CD14-positive monocyte (primary cell): ENCODE measurements at regions not wholly inside any gene's neighbourhood (a gene's known extent, or its start where the extent isn't known, plus 50 kb on each side); places are given as distances from the start of the nearest gene placed in this dataset.

Source experiments
- DNase-seq, 3 donors: peaks; one replicate each; pipeline ENCODE4 v3.0.0-alpha.2; 2011 to 2022
- H2AFZ ChIP-seq: 2 replicates; pipeline ENCODE4 v1.6.0; 2012; ENCODE audit warnings: mild to moderate bottlenecking, low read depth, low read length, inconsistent platforms; ENCODE audit not compliant: insufficient read depth, poor library complexity, severe bottlenecking
- H3K27ac ChIP-seq, 2 donors: 1 replicate in 1 of 2; 2 replicates in 1 of 2; pipeline ENCODE4 v1.5.1; 2012 to 2013; ENCODE audit warnings: low read length in 2 of 2, control low read depth in 1 of 2, inconsistent platforms in 1 of 2, low read depth in 1 of 2, mild to moderate bottlenecking in 1 of 2
- H3K27me3 ChIP-seq, 2 donors: one replicate each; pipeline versions ENCODE4 v1.6.0 to v1.6.1; 2011 to 2013; ENCODE audit warnings: low read length in 2 of 2; ENCODE audit not compliant: control insufficient read depth in 2 of 2, insufficient read depth in 2 of 2
- H3K36me3 ChIP-seq, 2 donors: replicated peaks in 1 of 2; 1 replicate in 1 of 2; 2 replicates in 1 of 2; pipeline versions ENCODE4 v1.5.1 to v1.6.1; 2012 to 2013; ENCODE audit warnings: low read length in 2 of 2, control low read depth in 1 of 2, inconsistent platforms in 1 of 2, mild to moderate bottlenecking in 1 of 2; ENCODE audit not compliant: insufficient read depth in 2 of 2, control insufficient read depth in 1 of 2
- H3K4me1 ChIP-seq, 2 donors: 1 replicate in 1 of 2; 2 replicates in 1 of 2; pipeline versions ENCODE4 v1.5.1 to v1.6.1; 2012 to 2013; ENCODE audit warnings: low read length in 2 of 2, control low read depth in 1 of 2, inconsistent platforms in 1 of 2, mild to moderate bottlenecking in 1 of 2, moderate library complexity in 1 of 2; ENCODE audit not compliant: insufficient read depth in 2 of 2, control insufficient read depth in 1 of 2
- H3K4me2 ChIP-seq: replicated peaks from 2 replicates; pipeline ENCODE3; 2012; ENCODE audit warnings: low read length, moderate library complexity, mild to moderate bottlenecking; ENCODE audit not compliant: poor library complexity, severe bottlenecking; ENCODE audit errors: extremely low read depth
- H3K4me3 ChIP-seq, 3 experiments: fragments of 200-600 bp in 1 of 3; sonication (generic) in 1 of 3; replicated peaks in 1 of 3; 1 replicate in 2 of 3; 2 replicates in 1 of 3; pipeline ENCODE4 v1.5.1; 2011 to 2013; ENCODE audit warnings: low read length in 3 of 3, mild to moderate bottlenecking in 3 of 3, control low read depth in 2 of 3, low read depth in 2 of 3, inconsistent platforms in 1 of 3, moderate library complexity in 1 of 3
- H3K79me2 ChIP-seq: 2 replicates; pipeline ENCODE4 v1.6.0; 2012; ENCODE audit warnings: mild to moderate bottlenecking, control low read depth, inconsistent platforms, low read length, moderate library complexity; ENCODE audit not compliant: insufficient read depth
- H3K9ac ChIP-seq: 2 replicates; pipeline ENCODE4 v1.6.0; 2017; ENCODE audit warnings: low read length, mild to moderate bottlenecking; ENCODE audit not compliant: insufficient read depth, poor library complexity, severe bottlenecking
- H3K9me3 ChIP-seq, 2 donors: replicated peaks in 1 of 2; 1 replicate in 1 of 2; 2 replicates in 1 of 2; pipeline versions ENCODE4 v1.5.1 to v1.6.1; 2012 to 2013; ENCODE audit warnings: low read length in 2 of 2, control low read depth in 1 of 2; ENCODE audit not compliant: control insufficient read depth in 1 of 2, insufficient read depth in 1 of 2
- H4K20me1 ChIP-seq: 2 replicates; pipeline ENCODE4 v1.6.0; 2012; ENCODE audit warnings: mild to moderate bottlenecking, low read length, control low read depth, moderate library complexity; ENCODE audit not compliant: insufficient read depth
- H3K27ac Mint-ChIP-seq, 7 donors: one replicate each; pipeline ENCODE4 v1.8.0; 2020; ENCODE audit warnings: mild to moderate bottlenecking in 7 of 7, mixed read lengths in 7 of 7, moderate library complexity in 6 of 7, inconsistent platforms in 2 of 7
- H3K27me3 Mint-ChIP-seq, 3 donors: one replicate each; pipeline ENCODE4 v1.8.0; 2021 to 2022; ENCODE audit warnings: low read depth in 3 of 3, mild to moderate bottlenecking in 3 of 3, mixed read lengths in 3 of 3, moderate library complexity in 3 of 3, inconsistent platforms in 1 of 3
- H3K36me3 Mint-ChIP-seq, 2 donors: one replicate each; pipeline ENCODE4 v1.8.0; 2020; ENCODE audit warnings: mixed read lengths in 2 of 2, inconsistent platforms in 1 of 2, mild to moderate bottlenecking in 1 of 2
- H3K4me1 Mint-ChIP-seq: one replicate; pipeline ENCODE4 v1.8.0; 2020; ENCODE audit warnings: mild to moderate bottlenecking, mixed read lengths
- H3K4me3 Mint-ChIP-seq, 2 donors: one replicate each; pipeline ENCODE4 v1.8.0; 2020; ENCODE audit warnings: mild to moderate bottlenecking in 2 of 2, mixed read lengths in 2 of 2, moderate library complexity in 1 of 2
- H3K9me3 Mint-ChIP-seq, 7 donors: one replicate each; pipeline ENCODE4 v1.8.0; 2020 to 2022; ENCODE audit warnings: mixed read lengths in 7 of 7, mild to moderate bottlenecking in 6 of 7, moderate library complexity in 6 of 7, inconsistent platforms in 2 of 7
- CTCF ChIP-seq: fragments of 200-600 bp; IDR thresholded peaks from one replicate; pipeline ENCODE4 v1.8.0; 2022; ENCODE audit warnings: antibody characterized with exemption, mild to moderate bottlenecking
- WGBS: methylation state at CpG from one replicate; pipeline ENCODE4 v1.1.5; 2013; ENCODE audit warnings: missing lambda C conversion rate; ENCODE audit not compliant: insufficient coverage; 5-methylcytosine and 5-hydroxymethylcytosine counted together
- intact Hi-C, 2 donors: fragments of 100-400 bp; cut with micrococcal nuclease; formaldehyde crosslinking; loops; one replicate each; pipeline versions ENCODE4 v1.15.0 to v1.15.1; 2023

- WGBS: 87% methylated on average over 2 of the region's 3 CpGs
- Mint-ChIP-seq H3K9me3 (no peaks in the 10 kb centered on the region), H3K4me3 (no peak overlapping the region), H3K36me3 (no peaks in the 10 kb centered on the region), H3K27me3 (peaks cover 1 to 4% (median 3%) of the 10 kb centered on the region in 3 donors), H3K4me1 (no peaks in the 10 kb centered on the region), H3K27ac (no peak overlapping the region)
- Histone ChIP-seq H3K9me3 (no peaks in the 10 kb centered on the region), H3K27me3 (peaks cover 0 to 2% of the 10 kb centered on the region in 2 donors), H3K36me3 (no peaks in the 10 kb centered on the region), H3K4me3 (no peak overlapping the region), H4K20me1 (no peaks in the 10 kb centered on the region), H2AFZ (no peak overlapping the region), H3K27ac (no peak overlapping the region), H3K79me2 (no peaks in the 10 kb centered on the region), H3K9ac (no peak overlapping the region), H3K4me1 (no peaks in the 10 kb centered on the region), H3K4me2 (no peak overlapping the region)
- no peak for DNase-seq
- no peak for TF ChIP-seq CTCF
- intact Hi-C loops: no loop called here
Observed at GRCh38 chr6:40780637-40781036, 193.5 kb upstream of the LRFN2 start.

- Mint-ChIP-seq H3K27me3 (peaks cover 1 to 6% (median 2%) of the 10 kb centered on the region in 3 donors), H3K4me1 (no peaks in the 10 kb centered on the region), H3K4me3 (no peak overlapping the region), H3K9me3 (no peaks in the 10 kb centered on the region), H3K27ac (no peak overlapping the region), H3K36me3 (no peaks in the 10 kb centered on the region)
- no peak for DNase-seq
- intact Hi-C loops: no loop called here
- Histone ChIP-seq H3K79me2 (no peaks in the 10 kb centered on the region), H3K36me3 (no peaks in the 10 kb centered on the region), H4K20me1 (no peaks in the 10 kb centered on the region), H3K4me1 (no peaks in the 10 kb centered on the region), H3K27ac (no peak overlapping the region), H3K4me2 (no peak overlapping the region), H3K27me3 (peaks cover 0 to 2% of the 10 kb centered on the region in 2 donors), H3K9me3 (no peaks in the 10 kb centered on the region), H3K9ac (no peak overlapping the region), H3K4me3 (no peak overlapping the region), H2AFZ (no peak overlapping the region)
- TF ChIP-seq CTCF: no peak
- 90% methylated on average over 2 of the region's 3 CpGs for WGBS
Observed at GRCh38 chr6:40779409-40779808, 192.2 kb upstream of the LRFN2 start.
